Mesodermal cell (in vitro differentiated cells): ENCODE measurements at regions not wholly inside any gene's neighbourhood (a gene's known extent, or its start where the extent isn't known, plus 50 kb on each side); places are given as distances from the start of the nearest gene placed in this dataset.

Source experiments
- H3K27ac ChIP-seq: 2 replicates; pipeline ENCODE4 v1.7.0; 2013; ENCODE audit warnings: mild to moderate bottlenecking, low read depth, low read length, moderate library complexity; ENCODE audit not compliant: severe bottlenecking
- H3K36me3 ChIP-seq: 2 replicates; pipeline ENCODE4 v1.7.1; 2013; ENCODE audit warnings: mild to moderate bottlenecking, low read length, moderate library complexity; ENCODE audit not compliant: control insufficient read depth, insufficient read depth
- H3K4me1 ChIP-seq: one replicate; pipeline ENCODE4 v1.7.1; 2013; ENCODE audit warnings: mild to moderate bottlenecking, low read length; ENCODE audit not compliant: insufficient read depth, control insufficient read depth, poor library complexity, severe bottlenecking
- H3K4me3 ChIP-seq: 2 replicates; pipeline ENCODE4 v1.7.0; 2013; ENCODE audit warnings: low read length, control low read depth, mild to moderate bottlenecking; ENCODE audit not compliant: insufficient read depth, poor library complexity, severe bottlenecking; ENCODE audit errors: extremely low read depth
- H3K9me3 ChIP-seq: 2 replicates; pipeline ENCODE4 v1.7.1; 2013; ENCODE audit warnings: mild to moderate bottlenecking, low read length, moderate library complexity; ENCODE audit not compliant: control insufficient read depth
- WGBS, 2 experiments: methylation state at CpG; one replicate each; pipeline ENCODE4 v1.1.5; 2013; ENCODE audit warnings: missing lambda C conversion rate in 2 of 2; ENCODE audit not compliant: insufficient coverage in 2 of 2; 5-methylcytosine and 5-hydroxymethylcytosine counted together

DNA sequence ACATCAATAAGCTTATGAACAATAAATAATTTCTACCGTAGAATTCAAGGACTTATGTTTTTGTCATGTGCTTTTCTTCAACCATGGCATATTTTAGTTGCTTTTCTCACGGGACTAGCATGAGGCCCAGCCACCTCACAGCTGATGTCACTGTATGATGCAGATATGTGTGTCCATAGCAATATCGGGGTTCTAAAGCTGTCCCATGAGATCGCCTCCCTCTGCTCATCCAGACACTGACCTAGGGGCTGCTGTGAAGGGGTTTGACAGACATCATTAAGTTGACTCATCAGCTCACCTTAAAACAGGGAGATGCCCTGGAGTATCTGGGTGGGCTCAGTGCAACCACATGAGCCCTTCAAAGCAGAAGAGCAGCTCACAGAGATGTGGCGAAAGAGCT, 210.3 kb upstream of the AJAP1 start:
- no peak overlapping the region for H3K27ac ChIP-seq
- no peaks in the 10 kb centered on the region for H3K9me3 ChIP-seq
- H3K36me3 ChIP-seq = no peaks in the 10 kb centered on the region
- H3K4me3 ChIP-seq = no peak overlapping the region
- H3K4me1 ChIP-seq = no peaks in the 10 kb centered on the region
- WGBS, 2 experiments = 58 to 80% methylated on average over 2 to 4 of the region's 5 CpGs

GRCh38 chr1:4447778-4448420, 206.5 kb upstream of the AJAP1 start:
- Histone ChIP-seq H3K9me3 (no peaks in the 10 kb centered on the region), H3K4me1 (no peaks in the 10 kb centered on the region), H3K36me3 (no peaks in the 10 kb centered on the region), H3K27ac (no peak overlapping the region), H3K4me3 (no peak overlapping the region)
- WGBS, 2 experiments = 20 to 30% methylated on average over 7 to 11 of the region's 11 CpGs

GRCh38 chr1:4449972-4450371, 204.4 kb upstream of the AJAP1 start:
- no peaks in the 10 kb centered on the region for H3K36me3 ChIP-seq
- H3K27ac ChIP-seq = no peak overlapping the region
- 63 to 85% methylated on average over 1 to 4 of the region's 5 CpGs for WGBS, 2 experiments
- no peaks in the 10 kb centered on the region for H3K9me3 ChIP-seq
- no peak overlapping the region for H3K4me3 ChIP-seq
- no peaks in the 10 kb centered on the region for H3K4me1 ChIP-seq

DNA sequence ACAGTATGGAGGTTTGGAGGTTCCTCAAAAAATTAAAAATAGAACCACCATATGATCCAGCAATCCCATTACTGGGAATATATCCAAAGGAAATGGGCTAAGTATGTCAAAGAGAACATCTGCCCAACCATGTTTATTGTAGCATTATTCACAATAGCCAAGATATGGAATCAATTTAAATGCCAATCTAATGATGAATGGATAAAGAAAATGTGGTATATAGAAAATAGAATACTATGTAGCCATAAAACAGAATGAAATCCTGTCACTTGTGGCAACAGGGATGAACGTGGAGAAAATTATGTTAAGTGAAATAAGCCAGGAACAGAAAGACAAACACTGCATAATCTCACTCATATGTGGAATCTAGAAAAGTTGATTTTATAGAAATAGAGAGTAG, 201.7 kb upstream of the AJAP1 start:
- Histone ChIP-seq H3K27ac (no peak overlapping the region), H3K4me1 (no peaks in the 10 kb centered on the region), H3K36me3 (no peaks in the 10 kb centered on the region), H3K4me3 (no peak overlapping the region), H3K9me3 (no peaks in the 10 kb centered on the region)
- 100% methylated on average over 1 of the region's 1 CpG; no CpG with 5 or more reads in 1 of the 2 experiments for whole genome bisulfite sequencing, 2 experiments

- no peak overlapping the region for H3K27ac ChIP-seq
- no peaks in the 10 kb centered on the region for H3K4me1 ChIP-seq
- 92 to 96% methylated on average over 2 to 4 of the region's 5 CpGs for WGBS, 2 experiments
- no peaks in the 10 kb centered on the region for H3K36me3 ChIP-seq
- H3K9me3 ChIP-seq = no peaks in the 10 kb centered on the region
- no peak overlapping the region for H3K4me3 ChIP-seq
Measured at GRCh38 chr1:4460052-4460451, 194.4 kb upstream of the AJAP1 start.

GRCh38 chr1:4460651-4461050, 193.8 kb upstream of the AJAP1 start:
- Histone ChIP-seq H3K4me1 (no peaks in the 10 kb centered on the region), H3K27ac (no peak overlapping the region), H3K4me3 (no peak overlapping the region), H3K9me3 (no peaks in the 10 kb centered on the region), H3K36me3 (no peaks in the 10 kb centered on the region)
- WGBS, 2 experiments = 84 to 96% methylated on average over 11 to 14 of the region's 14 CpGs

- Histone ChIP-seq H3K36me3 (no peaks in the 10 kb centered on the region), H3K4me3 (no peak overlapping the region), H3K4me1 (no peaks in the 10 kb centered on the region), H3K9me3 (no peaks in the 10 kb centered on the region), H3K27ac (no peak overlapping the region)
- WGBS, 2 experiments = 83 to 88% methylated on average over 12 to 14 of the region's 14 CpGs
Measured at GRCh38 chr1:4461726-4462290, 192.6 kb upstream of the AJAP1 start.

GRCh38 chr1:4462831-4463484, 191.5 kb upstream of the AJAP1 start:
- H3K36me3 ChIP-seq = no peaks in the 10 kb centered on the region
- H3K27ac ChIP-seq = no peak overlapping the region
- H3K9me3 ChIP-seq = no peaks in the 10 kb centered on the region
- 82 to 98% methylated on average over 9 to 12 of the region's 13 CpGs for WGBS, 2 experiments
- H3K4me1 ChIP-seq = no peaks in the 10 kb centered on the region
- no peak overlapping the region for H3K4me3 ChIP-seq

- H3K4me1 ChIP-seq = no peaks in the 10 kb centered on the region
- 89 to 95% methylated on average over 5 to 8 of the region's 9 CpGs for WGBS, 2 experiments
- H3K4me3 ChIP-seq = no peak overlapping the region
- H3K9me3 ChIP-seq = no peaks in the 10 kb centered on the region
- no peaks in the 10 kb centered on the region for H3K36me3 ChIP-seq
- no peak overlapping the region for H3K27ac ChIP-seq
Measured at GRCh38 chr1:4463631-4464030, 190.8 kb upstream of the AJAP1 start.

- H3K9me3 ChIP-seq = no peaks in the 10 kb centered on the region
- no peaks in the 10 kb centered on the region for H3K36me3 ChIP-seq
- H3K4me3 ChIP-seq = no peak overlapping the region
- no peak overlapping the region for H3K27ac ChIP-seq
- 80 to 89% methylated on average over 1 to 3 of the region's 3 CpGs for WGBS, 2 experiments
- H3K4me1 ChIP-seq = no peaks in the 10 kb centered on the region
Measured at GRCh38 chr1:4464478-4464877, 189.9 kb upstream of the AJAP1 start.

DNA sequence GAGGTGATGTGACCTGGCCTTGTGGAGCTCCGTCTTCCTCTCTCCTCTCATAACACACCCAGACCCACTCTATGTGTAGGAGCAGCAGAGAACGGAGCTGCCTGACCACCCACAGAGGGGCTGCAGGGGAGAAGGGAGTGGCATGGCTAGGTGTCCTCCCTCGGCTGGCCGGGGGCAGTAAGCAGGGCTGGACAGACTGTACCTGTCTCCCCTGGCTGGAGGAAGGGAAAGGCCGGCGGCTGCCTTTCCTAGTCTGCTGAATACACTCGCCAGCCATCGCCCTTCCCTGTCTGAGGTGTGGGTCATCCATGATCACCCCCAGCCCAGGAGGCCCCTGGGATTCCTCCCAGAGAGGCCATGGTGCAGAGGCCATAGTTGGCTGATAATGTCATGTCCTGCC, 187.2 kb upstream of the AJAP1 start:
- Histone ChIP-seq H3K9me3 (no peaks in the 10 kb centered on the region), H3K36me3 (no peaks in the 10 kb centered on the region), H3K27ac (no peak overlapping the region), H3K4me1 (no peaks in the 10 kb centered on the region), H3K4me3 (no peak overlapping the region)
- 80 to 86% methylated on average over 1 to 6 of the region's 8 CpGs for WGBS, 2 experiments
